ENCODE measurements at regions not wholly inside any gene's neighbourhood (a gene's known extent, or its start where the extent isn't known, plus 50 kb on each side); places are given as distances from the start of the nearest gene placed in this dataset.

- no peak for TF ChIP-seq POLR2A (IDR thresholded peaks at IDR 0.05)
- no peak for TF ChIP-seq CTCF (IDR thresholded peaks at IDR 0.05)
These were observed 346.3 kb downstream of the DIPK2A start for GRCh38 chr3:144317961-144318360.

Measured in lower leg skin (tissue), 3 donors.